Neural progenitor cell (in vitro differentiated cells): ENCODE measurements at regions not wholly inside any gene's neighbourhood (a gene's known extent, or its start where the extent isn't known, plus 50 kb on each side); places are given as distances from the start of the nearest gene placed in this dataset.
A peak's percentile ranks its signal among the peaks of the same experiment; 100 is the strongest.

Source experiments
- DNase-seq: peaks from one replicate; pipeline ENCODE4 v3.0.0-alpha.2; 2016; ENCODE audit warnings: low spot score
- H2AFZ ChIP-seq: fragments of 200-600 bp; sonication (generic); replicated peaks from 2 replicates; pipeline ENCODE4 v1.6.1; 2016; ENCODE audit warnings: antibody characterized with exemption
- H3F3A ChIP-seq: fragments of 200-600 bp; sonication (generic); 2 replicates; pipeline ENCODE4 v1.6.1; 2016; ENCODE audit warnings: antibody characterized with exemption, low read depth
- H3K27ac ChIP-seq: fragments of 200-600 bp; sonication (generic); 2 replicates; pipeline ENCODE4 v1.5.1; 2016; ENCODE audit warnings: mild to moderate bottlenecking
- H3K27me3 ChIP-seq: fragments of 200-600 bp; sonication (generic); 2 replicates; pipeline ENCODE4 v1.6.1; 2016; ENCODE audit warnings: mild to moderate bottlenecking, moderate library complexity
- H3K36me3 ChIP-seq: fragments of 200-600 bp; sonication (generic); 2 replicates; pipeline ENCODE4 v1.5.1; 2016
- H3K4me1 ChIP-seq: fragments of 200-600 bp; sonication (generic); 2 replicates; pipeline ENCODE4 v1.6.1; 2016; ENCODE audit warnings: mixed run types
- H3K4me2 ChIP-seq: fragments of 200-600 bp; sonication (generic); 2 replicates; pipeline ENCODE4 v1.6.1; 2016
- H3K4me3 ChIP-seq: fragments of 200-600 bp; sonication (generic); 2 replicates; pipeline ENCODE4 v1.5.1; 2016
- H3K79me2 ChIP-seq: fragments of 200-600 bp; sonication (generic); 2 replicates; pipeline ENCODE4 v1.6.1; 2016; ENCODE audit warnings: low read depth
- H3K9ac ChIP-seq: fragments of 200-600 bp; sonication (generic); 2 replicates; pipeline ENCODE4 v1.6.1; 2016
- H3K9me3 ChIP-seq: fragments of 200-600 bp; sonication (generic); 2 replicates; pipeline ENCODE4 v1.5.1; 2016; ENCODE audit warnings: low read depth
- H4K20me1 ChIP-seq: fragments of 200-600 bp; sonication (generic); 2 replicates; pipeline ENCODE4 v1.6.1; 2016; ENCODE audit warnings: low read depth
- H3K27ac Mint-ChIP-seq: 3 replicates; pipeline ENCODE4 v1.8.0; 2021; ENCODE audit warnings: mixed read lengths
- H3K27me3 Mint-ChIP-seq: 2 replicates; pipeline ENCODE4 v1.8.0; 2022; ENCODE audit warnings: low read depth, mild to moderate bottlenecking, inconsistent platforms, moderate library complexity, mixed read lengths; ENCODE audit not compliant: insufficient read depth
- H3K36me3 Mint-ChIP-seq: 3 replicates; pipeline ENCODE4 v1.8.0; 2021; ENCODE audit warnings: mixed read lengths
- H3K4me1 Mint-ChIP-seq: 3 replicates; pipeline ENCODE4 v1.8.0; 2021; ENCODE audit warnings: mixed read lengths
- H3K4me3 Mint-ChIP-seq: 3 replicates; pipeline ENCODE4 v1.8.0; 2021; ENCODE audit warnings: mild to moderate bottlenecking, moderate library complexity, mixed read lengths
- H3K9me3 Mint-ChIP-seq: 3 replicates; pipeline ENCODE4 v1.8.0; 2020; ENCODE audit warnings: mixed read lengths
- CTCF ChIP-seq: fragments of 200-600 bp; sonication (generic); IDR thresholded peaks from 2 replicates; pipeline ENCODE4 v1.5.1; 2017; ENCODE audit warnings: antibody characterized with exemption, mild to moderate bottlenecking
- EZH2 ChIP-seq: fragments of 200-600 bp; sonication (generic); IDR thresholded peaks from 2 replicates; pipeline ENCODE4 v1.6.1; 2017; ENCODE audit warnings: antibody characterized with exemption, mild to moderate bottlenecking, moderate library complexity
- EZH2phosphoT487 ChIP-seq: fragments of 200-600 bp; sonication (generic); IDR thresholded peaks from 2 replicates; pipeline ENCODE4 v1.6.1; 2017; ENCODE audit warnings: antibody characterized with exemption

GRCh38 chr20:9927224-9927623 lies 88.3 kb upstream of the PAK5 start:
- Histone ChIP-seq H3K27me3 (no peaks in the 10 kb centered on the region), H3K36me3 (no peaks in the 10 kb centered on the region), H2AFZ (no peak overlapping the region), H4K20me1 (no peaks in the 10 kb centered on the region), H3K27ac (no peak overlapping the region), H3K4me3 (no peak overlapping the region), H3K4me1 (no peaks in the 10 kb centered on the region), H3K4me2 (no peak overlapping the region), H3F3A (no peaks in the 10 kb centered on the region), H3K9ac (no peak overlapping the region), H3K9me3 (no peaks in the 10 kb centered on the region), H3K79me2 (no peaks in the 10 kb centered on the region)
- no peak for DNase-seq
- TF ChIP-seq EZH2 (no peak), CTCF (no peak), EZH2phosphoT487 (no peak)
- peaks cover 4% of the 10 kb centered on the region for H3K4me1 Mint-ChIP-seq
- no peak overlapping the region for H3K4me3 Mint-ChIP-seq
- no peaks in the 10 kb centered on the region for H3K36me3 Mint-ChIP-seq
- no peaks in the 10 kb centered on the region for H3K9me3 Mint-ChIP-seq
- H3K27me3 Mint-ChIP-seq = no peaks in the 10 kb centered on the region
- no peak overlapping the region for H3K27ac Mint-ChIP-seq

- no peaks in the 10 kb centered on the region for H3K9me3 ChIP-seq
- H3K4me1 ChIP-seq = no peaks in the 10 kb centered on the region
- Mint-ChIP-seq H3K36me3 (no peaks in the 10 kb centered on the region), H3K4me1 (no peaks in the 10 kb centered on the region), H3K27ac (no peak overlapping the region), H3K27me3 (no peaks in the 10 kb centered on the region), H3K9me3 (no peaks in the 10 kb centered on the region), H3K4me3 (no peak overlapping the region)
- DNase-seq = no peak
- no peak overlapping the region for H3K27ac ChIP-seq
- H3K4me2 ChIP-seq = no peak overlapping the region
- no peaks in the 10 kb centered on the region for H3K36me3 ChIP-seq
- no peaks in the 10 kb centered on the region for H3K79me2 ChIP-seq
- H3F3A ChIP-seq = no peaks in the 10 kb centered on the region
- H3K4me3 ChIP-seq = no peak overlapping the region
- no peaks in the 10 kb centered on the region for H4K20me1 ChIP-seq
- H3K27me3 ChIP-seq = no peaks in the 10 kb centered on the region
- H3K9ac ChIP-seq = no peak overlapping the region
- TF ChIP-seq CTCF (no peak), EZH2phosphoT487 (no peak), EZH2 (no peak)
- no peak overlapping the region for H2AFZ ChIP-seq
Measured at GRCh38 chr20:9926476-9926875, 87.6 kb upstream of the PAK5 start.

- H3K9me3 Mint-ChIP-seq = no peaks in the 10 kb centered on the region
- H3K9me3 ChIP-seq = no peaks in the 10 kb centered on the region
- H3K36me3 Mint-ChIP-seq = no peaks in the 10 kb centered on the region
- H2AFZ ChIP-seq = peak overlapping the region; percentile 19
- no peaks in the 10 kb centered on the region for H3K4me1 Mint-ChIP-seq
- no peak overlapping the region for H3K4me3 Mint-ChIP-seq
- no peak for DNase-seq
- no peak for TF ChIP-seq CTCF
- no peak for TF ChIP-seq EZH2
- no peak for TF ChIP-seq EZH2phosphoT487
- H3F3A ChIP-seq = no peaks in the 10 kb centered on the region
- no peak overlapping the region for H3K9ac ChIP-seq
- H3K36me3 ChIP-seq = no peaks in the 10 kb centered on the region
- H3K4me3 ChIP-seq = no peak overlapping the region
- H3K27me3 ChIP-seq = no peaks in the 10 kb centered on the region
- H4K20me1 ChIP-seq = no peaks in the 10 kb centered on the region
- no peaks in the 10 kb centered on the region for H3K4me1 ChIP-seq
- no peak overlapping the region for H3K4me2 ChIP-seq
- H3K79me2 ChIP-seq = no peaks in the 10 kb centered on the region
- no peaks in the 10 kb centered on the region for H3K27me3 Mint-ChIP-seq
- H3K27ac Mint-ChIP-seq = no peak overlapping the region
- no peak overlapping the region for H3K27ac ChIP-seq
Measured at GRCh38 chr20:9926007-9926406, 87.1 kb upstream of the PAK5 start.

GRCh38 chr20:9923648-9924047 lies 84.8 kb upstream of the PAK5 start:
- Histone ChIP-seq H3K9me3 (no peaks in the 10 kb centered on the region), H3K27me3 (no peaks in the 10 kb centered on the region), H3K9ac (no peak overlapping the region), H3K4me2 (no peak overlapping the region), H3K79me2 (no peaks in the 10 kb centered on the region), H3F3A (no peaks in the 10 kb centered on the region), H4K20me1 (no peaks in the 10 kb centered on the region), H3K4me3 (no peak overlapping the region), H3K36me3 (no peaks in the 10 kb centered on the region), H3K27ac (no peak overlapping the region), H2AFZ (no peak overlapping the region), H3K4me1 (no peaks in the 10 kb centered on the region)
- H3K9me3 Mint-ChIP-seq = no peaks in the 10 kb centered on the region
- H3K36me3 Mint-ChIP-seq = no peaks in the 10 kb centered on the region
- no peak for TF ChIP-seq CTCF
- peaks cover 4% of the 10 kb centered on the region for H3K27me3 Mint-ChIP-seq
- no peak overlapping the region for H3K4me3 Mint-ChIP-seq
- peaks cover 6% of the 10 kb centered on the region for H3K4me1 Mint-ChIP-seq
- H3K27ac Mint-ChIP-seq = no peak overlapping the region
- DNase-seq = no peak
